ENCODE measurements at regions not wholly inside any gene's neighbourhood (a gene's known extent, or its start where the extent isn't known, plus 50 kb on each side); places are given as distances from the start of the nearest gene placed in this dataset.

- H3K4me1 ChIP-seq: no peaks in the 10 kb centered on the region
- H3K4me3 ChIP-seq: no peak overlapping the region
- TF ChIP-seq POLR2A (IDR thresholded peaks at IDR 0.05): no peak
- TF ChIP-seq POLR2AphosphoS5 (IDR thresholded peaks at IDR 0.05): no peak
- TF ChIP-seq, protein P1, sequence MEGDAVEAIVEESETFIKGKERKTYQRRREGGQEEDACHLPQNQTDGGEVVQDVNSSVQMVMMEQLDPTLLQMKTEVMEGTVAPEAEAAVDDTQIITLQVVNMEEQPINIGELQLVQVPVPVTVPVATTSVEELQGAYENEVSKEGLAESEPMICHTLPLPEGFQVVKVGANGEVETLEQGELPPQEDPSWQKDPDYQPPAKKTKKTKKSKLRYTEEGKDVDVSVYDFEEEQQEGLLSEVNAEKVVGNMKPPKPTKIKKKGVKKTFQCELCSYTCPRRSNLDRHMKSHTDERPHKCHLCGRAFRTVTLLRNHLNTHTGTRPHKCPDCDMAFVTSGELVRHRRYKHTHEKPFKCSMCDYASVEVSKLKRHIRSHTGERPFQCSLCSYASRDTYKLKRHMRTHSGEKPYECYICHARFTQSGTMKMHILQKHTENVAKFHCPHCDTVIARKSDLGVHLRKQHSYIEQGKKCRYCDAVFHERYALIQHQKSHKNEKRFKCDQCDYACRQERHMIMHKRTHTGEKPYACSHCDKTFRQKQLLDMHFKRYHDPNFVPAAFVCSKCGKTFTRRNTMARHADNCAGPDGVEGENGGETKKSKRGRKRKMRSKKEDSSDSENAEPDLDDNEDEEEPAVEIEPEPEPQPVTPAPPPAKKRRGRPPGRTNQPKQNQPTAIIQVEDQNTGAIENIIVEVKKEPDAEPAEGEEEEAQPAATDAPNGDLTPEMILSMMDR (IDR thresholded peaks at IDR 0.05 in 8 of 11, conservative IDR thresholded peaks at IDR 0.05 in 3 of 11): no peak
- peaks cover 0 to 6% (median 0%) of the 10 kb centered on the region in 7 donors for H3K27me3 ChIP-seq (replicated peaks in 1 of 7)
- 85 to 93% (median 87%) methylated on average over 6 to 16 of the region's 16 CpGs for WGBS, 5 donors
- DNase-seq: no peak
- no peak overlapping the region for H3K27ac ChIP-seq
- H3K9me3 ChIP-seq: no peaks in the 10 kb centered on the region
- intact Hi-C loops (cut with DNase I; ENCODE audit: low total_unique reads): no loop called here
- no peaks in the 10 kb centered on the region for H3K36me3 ChIP-seq
Observed at GRCh38 chr2:238589591-238590460, 163.1 kb downstream of the ASB1 start.

DNA sequence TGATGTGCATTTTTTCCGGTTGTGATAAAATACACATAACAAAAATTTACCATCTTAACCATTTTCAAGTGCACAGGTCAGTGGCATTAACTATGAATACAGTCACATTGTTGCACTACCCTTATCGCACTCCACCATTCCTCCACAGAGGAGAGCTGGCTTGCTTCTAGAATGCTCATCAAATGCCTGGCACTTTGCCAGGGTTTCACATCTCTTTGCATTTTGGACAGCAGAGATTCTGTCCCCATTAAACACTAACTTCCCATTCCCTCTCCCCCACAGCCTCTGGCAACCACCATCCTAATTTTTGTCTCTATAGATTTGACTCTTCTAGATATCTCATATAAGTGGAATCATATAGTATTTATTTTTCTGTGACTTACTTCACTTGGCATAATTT lies 165.0 kb downstream of the ASB1 start:
- intact Hi-C loops (cut with DNase I; ENCODE audit: low total_unique reads): no loop called here
- TF ChIP-seq POLR2A (IDR thresholded peaks at IDR 0.05) (no peak), POLR2AphosphoS5 (IDR thresholded peaks at IDR 0.05) (no peak)
- TF ChIP-seq, protein P1 (IDR thresholded peaks at IDR 0.05 in 8 of 11, conservative IDR thresholded peaks at IDR 0.05 in 3 of 11): no peak
- peaks cover 0 to 4% (median 0%) of the 10 kb centered on the region in 6 donors for H3K4me1 ChIP-seq
- DNase-seq: no peak
- whole genome bisulfite sequencing, 5 donors: 36 to 92% (median 40%) methylated on average over 2 of the region's 2 CpGs
- no peaks in the 10 kb centered on the region for H3K36me3 ChIP-seq
- H3K4me3 ChIP-seq: no peak overlapping the region
- no peak overlapping the region for H3K27ac ChIP-seq
- H3K9me3 ChIP-seq: no peaks in the 10 kb centered on the region
- H3K27me3 ChIP-seq (replicated peaks in 1 of 7): peaks cover 0 to 6% (median 0%) of the 10 kb centered on the region in 7 donors

DNA sequence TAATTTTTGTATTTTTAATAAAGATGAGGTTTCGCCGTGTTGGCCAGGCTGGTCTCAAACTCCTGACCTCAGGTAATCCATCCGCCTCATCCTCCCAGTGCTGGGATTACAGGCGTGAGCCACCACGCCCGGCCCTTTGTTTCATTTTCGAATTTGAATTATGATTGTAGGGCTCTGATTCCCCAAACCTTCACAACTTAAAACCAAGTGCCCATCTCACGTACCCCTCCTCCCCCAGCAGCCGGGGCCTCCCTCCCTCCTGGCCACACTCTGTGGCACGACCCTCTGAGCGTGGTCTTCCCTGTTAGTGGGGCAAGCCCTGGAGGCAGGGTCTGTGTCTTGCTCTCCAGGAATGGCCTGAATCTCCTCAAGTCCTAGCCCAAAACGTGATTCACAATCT lies 166.5 kb downstream of the ASB1 start:
- Histone ChIP-seq H3K36me3 (no peaks in the 10 kb centered on the region), H3K4me3 (no peak overlapping the region), H3K9me3 (no peaks in the 10 kb centered on the region), H3K27me3 (replicated peaks in 1 of 7) (peaks cover 0 to 8% (median 0%) of the 10 kb centered on the region in 7 donors), H3K27ac (no peak overlapping the region), H3K4me1 (peaks cover 0 to 4% (median 0%) of the 10 kb centered on the region in 6 donors)
- TF ChIP-seq POLR2A (IDR thresholded peaks at IDR 0.05) (no peak), POLR2AphosphoS5 (IDR thresholded peaks at IDR 0.05) (no peak)
- TF ChIP-seq, protein P1 (IDR thresholded peaks at IDR 0.05 in 8 of 11, conservative IDR thresholded peaks at IDR 0.05 in 3 of 11): no peak
- intact Hi-C loops (cut with DNase I; ENCODE audit: low total_unique reads): no loop called here
- 79 to 86% (median 82%) methylated on average over 12 of the region's 12 CpGs for WGBS, 5 donors
- no peak for DNase-seq

GRCh38 chr2:238593678-238594077 lies 167.0 kb downstream of the ASB1 start:
- WGBS, 5 donors: 88 to 93% (median 90%) methylated on average over 9 of the region's 9 CpGs
- Histone ChIP-seq H3K4me1 (peaks cover 0 to 4% (median 0%) of the 10 kb centered on the region in 6 donors), H3K9me3 (no peaks in the 10 kb centered on the region), H3K4me3 (no peak overlapping the region), H3K27me3 (replicated peaks in 1 of 7) (peaks cover 0 to 12% (median 0%) of the 10 kb centered on the region in 7 donors), H3K36me3 (no peaks in the 10 kb centered on the region), H3K27ac (no peak overlapping the region)
- intact Hi-C loops (cut with DNase I; ENCODE audit: low total_unique reads): no loop called here
- no peak for DNase-seq
- TF ChIP-seq, protein P1 (IDR thresholded peaks at IDR 0.05 in 8 of 11, conservative IDR thresholded peaks at IDR 0.05 in 3 of 11): no peak
- TF ChIP-seq POLR2A (IDR thresholded peaks at IDR 0.05): no peak
- TF ChIP-seq POLR2AphosphoS5 (IDR thresholded peaks at IDR 0.05): no peak

Data from spleen (tissue), 11 donors.